Neural crest cell (in vitro differentiated cells): ENCODE measurements at regions not wholly inside any gene's neighbourhood (a gene's known extent, or its start where the extent isn't known, plus 50 kb on each side); places are given as distances from the start of the nearest gene placed in this dataset.
"Not testable (repeated sequence)": the region's sequence is repeated elsewhere in the genome, so short reads cannot be mapped to it uniquely, and the experiment has no call there.

ENCODE experiments used
- DNase-seq: peaks from one replicate; pipeline ENCODE4 v3.0.0; 2021; ENCODE audit warnings: low read depth, mixed read lengths, low spot score
- H3K27ac Mint-ChIP-seq: one replicate; pipeline ENCODE4 v1.8.0; 2021; ENCODE audit warnings: mild to moderate bottlenecking, mixed read lengths; ENCODE audit not compliant: unreplicated experiment
- H3K27me3 Mint-ChIP-seq: 2 replicates; pipeline ENCODE4 v1.8.0; 2021; ENCODE audit warnings: low read depth, mild to moderate bottlenecking, mixed read lengths
- H3K36me3 Mint-ChIP-seq: 2 replicates; pipeline ENCODE4 v1.8.0; 2021; ENCODE audit warnings: low read depth, mild to moderate bottlenecking, mixed read lengths
- H3K4me1 Mint-ChIP-seq: 2 replicates; pipeline ENCODE4 v1.8.0; 2021; ENCODE audit warnings: mixed read lengths
- H3K4me3 Mint-ChIP-seq: one replicate; pipeline ENCODE4 v1.8.0; 2021; ENCODE audit warnings: mild to moderate bottlenecking, mixed read lengths
- H3K9me3 Mint-ChIP-seq: 2 replicates; pipeline ENCODE4 v1.8.0; 2021; ENCODE audit warnings: mixed read lengths
- CTCF ChIP-seq: fragments of 200-600 bp; sonication (generic); conservative IDR thresholded peaks from 2 replicates; pipeline ENCODE4 v1.5.0; 2021; ENCODE audit warnings: antibody characterized with exemption, mild to moderate bottlenecking

- peak; percentile 74 for TF ChIP-seq CTCF
- DNase-seq = peak; percentile 72
- Mint-ChIP-seq H3K27me3 (no peaks in the 10 kb centered on the region), H3K27ac (no peak overlapping the region), H3K36me3 (no peaks in the 10 kb centered on the region), H3K4me3 (peak overlapping the region; percentile 91), H3K4me1 (peaks cover 30% of the 10 kb centered on the region), H3K9me3 (no peaks in the 10 kb centered on the region)
Observed at GRCh38 chr14:53217316-53217994, 64.3 kb upstream of the DDHD1 start.

- H3K4me3 Mint-ChIP-seq = peak overlapping the region; percentile 91
- H3K36me3 Mint-ChIP-seq, H3K9me3 Mint-ChIP-seq, DNase-seq, H3K27ac Mint-ChIP-seq, H3K27me3 Mint-ChIP-seq: not testable (repeated sequence)
- H3K4me1 Mint-ChIP-seq = peaks cover 31% of the 10 kb centered on the region
Observed at GRCh38 chr14:53216955-53217315, 63.8 kb upstream of the DDHD1 start.

GRCh38 chr14:53216478-53216877 is 63.4 kb upstream of the DDHD1 start:
- peaks cover 31% of the 10 kb centered on the region for H3K4me1 Mint-ChIP-seq
- not testable (repeated sequence) for H3K27ac Mint-ChIP-seq, DNase-seq, H3K27me3 Mint-ChIP-seq, H3K36me3 Mint-ChIP-seq, H3K9me3 Mint-ChIP-seq
- H3K4me3 Mint-ChIP-seq = peak overlapping the region; percentile 14

DNA sequence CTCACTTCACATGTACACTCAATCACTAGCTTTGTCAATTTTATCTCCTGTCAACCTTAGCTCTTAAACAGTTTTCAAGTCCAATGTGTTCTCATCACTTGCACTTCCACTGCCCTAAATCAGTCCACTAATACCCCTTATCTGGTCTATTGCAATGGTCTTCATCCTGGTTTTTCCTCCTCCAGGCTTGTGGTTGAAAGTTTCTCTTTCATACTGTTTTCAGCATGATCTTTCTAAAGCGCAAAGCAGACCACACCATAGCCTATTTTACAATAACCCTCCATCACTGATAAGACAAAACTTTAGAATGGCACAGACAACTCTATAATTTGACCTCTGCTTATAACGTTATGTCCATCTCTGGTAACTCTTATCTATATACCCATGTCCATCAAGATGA is 62.0 kb upstream of the DDHD1 start:
- no peaks in the 10 kb centered on the region for H3K36me3 Mint-ChIP-seq

GRCh38 chr14:53214384-53214783 is 61.3 kb upstream of the DDHD1 start:
- H3K4me1 Mint-ChIP-seq = peaks cover 31% of the 10 kb centered on the region
- no peak for DNase-seq
- H3K36me3 Mint-ChIP-seq = no peaks in the 10 kb centered on the region
- H3K27me3 Mint-ChIP-seq = no peaks in the 10 kb centered on the region
- peak overlapping the region; percentile 69 for H3K27ac Mint-ChIP-seq
- no peaks in the 10 kb centered on the region for H3K9me3 Mint-ChIP-seq
- peak overlapping the region; percentile 7 for H3K4me3 Mint-ChIP-seq
- TF ChIP-seq CTCF = no peak

More for the DNA sequence above, 62.0 kb upstream of the DDHD1 start:
- Mint-ChIP-seq H3K27me3 (no peaks in the 10 kb centered on the region), H3K9me3 (no peaks in the 10 kb centered on the region), H3K4me3 (no peak overlapping the region), H3K4me1 (peaks cover 31% of the 10 kb centered on the region), H3K27ac (no peak overlapping the region)
- DNase-seq = no peak
- no peak for TF ChIP-seq CTCF

DNA sequence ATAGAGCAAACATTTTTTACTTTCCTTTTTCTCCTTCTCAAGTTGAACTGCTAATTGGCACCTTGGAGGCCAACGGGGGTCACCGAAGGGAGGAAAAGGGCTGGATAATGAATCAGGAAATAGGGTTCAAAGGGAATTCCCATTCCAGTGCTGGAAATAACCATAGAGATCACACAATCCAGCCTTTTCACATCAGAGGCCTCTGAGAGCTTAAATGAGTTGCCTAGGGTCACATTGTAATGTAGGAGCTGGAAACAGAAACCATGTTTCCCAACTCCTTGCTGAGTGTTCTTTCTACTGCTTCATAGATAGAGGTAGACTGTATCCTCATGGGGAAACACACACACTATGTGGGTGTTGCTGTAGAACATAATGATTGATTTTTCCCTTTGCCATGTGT is 60.6 kb upstream of the DDHD1 start:
- Mint-ChIP-seq H3K4me3 (peak overlapping the region; percentile 7), H3K4me1 (peaks cover 31% of the 10 kb centered on the region), H3K36me3 (no peaks in the 10 kb centered on the region), H3K27ac (peak overlapping the region; percentile 69), H3K27me3 (no peaks in the 10 kb centered on the region), H3K9me3 (no peaks in the 10 kb centered on the region)
- no peak for DNase-seq
- TF ChIP-seq CTCF = no peak
